PC-3 (cell line): ENCODE measurements at regions not wholly inside any gene's neighbourhood (a gene's known extent, or its start where the extent isn't known, plus 50 kb on each side); places are given as distances from the start of the nearest gene placed in this dataset.

Experiments used
- ATAC-seq: fragments of 200-7000 bp; cut with Tn5 transposase; 2 replicates; pipeline ENCODE4 v1.9.1; 2020; ENCODE audit warnings: mild to moderate bottlenecking, moderate library complexity
- BruUV-seq: library from RNA; stranded (reverse); fragments of 400-500 nt; replicated peaks from 2 replicates; lab custom pipeline; 2021; lab: Mats Ljungman, UMichigan
- CTCF ChIA-PET: fragments of 300-600 bp; sonication (Branson Sonifier 250); formaldehyde crosslinking; loops from one replicate; lab custom pipeline; 2022; ENCODE audit warnings: antibody characterized with exemption; lab: Charles Lee
- POLR2A ChIA-PET: fragments of 300-600 bp; sonication (Branson Sonifier 250); formaldehyde crosslinking; loops from one replicate; lab custom pipeline; 2022; ENCODE audit warnings: antibody characterized with exemption; ENCODE audit not compliant: unreplicated experiment; lab: Charles Lee
- DNase-seq: peaks from one replicate; pipeline ENCODE4 v3.0.0-alpha.2; 2015
- H2AFZ ChIP-seq: fragments of 300-600 bp; sonication (generic); 2 replicates; pipeline ENCODE4 v1.6.0; 2016; ENCODE audit warnings: antibody characterized with exemption, low read length
- H3F3A ChIP-seq: fragments of 300-600 bp; sonication (generic); one replicate; pipeline ENCODE4 v1.6.0; 2017; ENCODE audit warnings: antibody characterized with exemption, low read length, control low read depth, mild to moderate bottlenecking; ENCODE audit not compliant: unreplicated experiment
- H3K27ac ChIP-seq: fragments of 300-600 bp; sonication (generic); 2 replicates; pipeline ENCODE4 v1.5.1; 2016; ENCODE audit warnings: mild to moderate bottlenecking, low read length
- H3K27me3 ChIP-seq: fragments of 300-600 bp; sonication (generic); 2 replicates; pipeline ENCODE4 v1.6.1; 2016; ENCODE audit warnings: low read length, mixed read lengths
- H3K36me3 ChIP-seq: fragments of 300-600 bp; sonication (generic); 2 replicates; pipeline ENCODE4 v1.6.1; 2016; ENCODE audit warnings: low read depth, mixed run types, low read length, mixed read lengths
- H3K4me1 ChIP-seq: fragments of 300-600 bp; sonication (generic); 2 replicates; pipeline ENCODE4 v1.5.1; 2016; ENCODE audit warnings: low read length; ENCODE audit not compliant: insufficient read depth
- H3K4me2 ChIP-seq: fragments of 300-600 bp; sonication (generic); 2 replicates; pipeline ENCODE4 v1.6.0; 2016; ENCODE audit warnings: low read length
- H3K4me3 ChIP-seq: fragments of 300-600 bp; sonication (generic); 2 replicates; pipeline ENCODE4 v1.5.1; 2016; ENCODE audit warnings: mild to moderate bottlenecking, low read length, mixed read lengths
- H3K79me2 ChIP-seq: fragments of 300-600 bp; sonication (generic); 2 replicates; pipeline ENCODE4 v1.6.1; 2017; ENCODE audit warnings: low read length, mixed read lengths
- H3K9ac ChIP-seq: fragments of 300-600 bp; sonication (generic); 2 replicates; pipeline ENCODE4 v1.6.0; 2016; ENCODE audit warnings: mild to moderate bottlenecking, low read length
- H3K9me2 ChIP-seq: fragments of 300-600 bp; sonication (generic); replicated peaks from 2 replicates; pipeline ENCODE4 v1.6.1; 2016; ENCODE audit warnings: mixed run types, low read length, mixed read lengths
- H3K9me3 ChIP-seq: fragments of 300-600 bp; sonication (generic); 2 replicates; pipeline ENCODE4 v1.6.1; 2016; ENCODE audit warnings: low read length, mixed read lengths
- H4K20me1 ChIP-seq: fragments of 300-600 bp; sonication (generic); 2 replicates; pipeline ENCODE4 v1.6.1; 2016; ENCODE audit warnings: low read length, mixed read lengths
- CTCF ChIP-seq: fragments of 300-600 bp; sonication (generic); conservative IDR thresholded peaks from 2 replicates; pipeline ENCODE4 v1.5.1; 2017; ENCODE audit warnings: antibody characterized with exemption, low read depth, mild to moderate bottlenecking, low read length
- EZH2 ChIP-seq: fragments of 300-600 bp; sonication (generic); IDR thresholded peaks from one replicate; pipeline ENCODE4 v1.6.1; 2017; ENCODE audit warnings: antibody characterized with exemption, mild to moderate bottlenecking, low read length; ENCODE audit not compliant: unreplicated experiment
- EZH2phosphoT487 ChIP-seq: fragments of 300-600 bp; sonication (generic); IDR thresholded peaks from 2 replicates; pipeline ENCODE4 v1.6.1; 2018; ENCODE audit warnings: mild to moderate bottlenecking, antibody characterized with exemption, low read length, borderline replicate concordance
- intact Hi-C: fragments of 100-400 bp; cut with micrococcal nuclease; formaldehyde crosslinking; loops from 2 replicates; pipeline ENCODE4 v1.9.0; 2023

DNA sequence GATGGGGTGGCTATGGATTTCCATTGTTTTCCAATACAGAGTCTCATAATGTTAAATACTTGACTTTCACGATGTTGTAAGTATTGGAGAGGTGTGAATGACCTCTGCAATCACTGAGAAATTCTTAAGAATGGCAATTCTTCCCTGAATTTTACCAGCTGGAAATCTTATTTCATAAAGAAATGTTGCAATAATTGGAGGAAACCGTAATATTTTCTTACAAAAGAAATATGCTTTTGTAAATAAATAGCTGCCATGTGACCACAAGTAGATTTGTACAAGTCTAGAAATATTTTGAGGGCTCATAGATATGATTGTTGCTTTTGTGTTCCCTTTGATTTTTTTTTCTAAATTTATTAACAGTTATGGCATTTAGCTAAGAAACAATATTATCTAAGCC is 308.7 kb upstream of the ATP2B1 start:
- DNase-seq = no peak
- Histone ChIP-seq H3K27ac (no peak overlapping the region), H3K9me2 (no peaks in the 10 kb centered on the region), H3K4me3 (no peak overlapping the region), H3F3A (no peaks in the 10 kb centered on the region), H3K36me3 (no peaks in the 10 kb centered on the region), H3K27me3 (no peaks in the 10 kb centered on the region), H3K9me3 (no peaks in the 10 kb centered on the region), H3K79me2 (no peaks in the 10 kb centered on the region), H3K4me2 (no peak overlapping the region), H4K20me1 (no peaks in the 10 kb centered on the region), H2AFZ (no peak overlapping the region), H3K9ac (no peak overlapping the region), H3K4me1 (no peaks in the 10 kb centered on the region; the same call in 1 of the 2 replicates)
- no peak for ATAC-seq
- BruUV-seq = no TSS peak
- CTCF ChIA-PET = interaction anchor here (0.7 kb wide), 1 partner anchor 65 kb away, joined by 3 read pairs; no protein-coding TSS in a partner anchor
- TF ChIP-seq EZH2phosphoT487 = no peak
- TF ChIP-seq EZH2 = no peak
- no peak for TF ChIP-seq CTCF
- POLR2A ChIA-PET = no interaction called here
- intact Hi-C loops = no loop called here

DNA sequence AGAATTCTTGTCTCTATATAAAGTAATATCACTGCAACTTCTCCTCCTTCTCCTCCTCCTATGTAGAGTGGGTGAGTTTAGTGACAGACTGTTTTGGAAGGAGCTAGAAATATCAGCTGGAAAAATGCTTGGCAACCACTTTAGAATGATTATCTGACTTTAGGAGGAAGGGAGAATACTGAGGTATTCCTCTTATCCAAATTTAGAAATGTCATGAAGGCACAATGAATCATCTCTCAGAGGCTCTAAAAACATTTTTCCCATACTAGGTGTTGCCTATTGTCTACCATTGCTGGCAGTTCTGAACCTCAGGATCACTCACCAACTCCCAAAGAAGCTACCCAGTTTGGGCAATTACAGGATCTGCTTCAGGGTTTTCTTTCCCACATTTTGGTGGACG is 306.6 kb upstream of the ATP2B1 start:
- H3K79me2 ChIP-seq = no peaks in the 10 kb centered on the region
- H3K4me2 ChIP-seq = no peak overlapping the region
- no peaks in the 10 kb centered on the region for H3F3A ChIP-seq
- no peak overlapping the region for H3K4me3 ChIP-seq
- H3K4me1 ChIP-seq = no peaks in the 10 kb centered on the region; the same call in 1 of the 2 replicates
- ChIA-PET POLR2A (no interaction called here), CTCF (no interaction called here)
- no TSS peak for BruUV-seq
- intact Hi-C loops = no loop called here
- no peaks in the 10 kb centered on the region for H3K36me3 ChIP-seq
- H3K9me2 ChIP-seq = no peaks in the 10 kb centered on the region
- DNase-seq (peak; percentile 29), ATAC-seq (no peak; the same call in 1 of the 2 replicates)
- no peak overlapping the region for H3K9ac ChIP-seq
- H4K20me1 ChIP-seq = no peaks in the 10 kb centered on the region
- 0 out of 2 replicates have a peak overlapping the region, but pooled peaks have one; percentile 16 for H2AFZ ChIP-seq
- H3K27ac ChIP-seq = no peak overlapping the region
- no peaks in the 10 kb centered on the region for H3K9me3 ChIP-seq
- H3K27me3 ChIP-seq = no peaks in the 10 kb centered on the region
- TF ChIP-seq EZH2phosphoT487 = no peak

DNA sequence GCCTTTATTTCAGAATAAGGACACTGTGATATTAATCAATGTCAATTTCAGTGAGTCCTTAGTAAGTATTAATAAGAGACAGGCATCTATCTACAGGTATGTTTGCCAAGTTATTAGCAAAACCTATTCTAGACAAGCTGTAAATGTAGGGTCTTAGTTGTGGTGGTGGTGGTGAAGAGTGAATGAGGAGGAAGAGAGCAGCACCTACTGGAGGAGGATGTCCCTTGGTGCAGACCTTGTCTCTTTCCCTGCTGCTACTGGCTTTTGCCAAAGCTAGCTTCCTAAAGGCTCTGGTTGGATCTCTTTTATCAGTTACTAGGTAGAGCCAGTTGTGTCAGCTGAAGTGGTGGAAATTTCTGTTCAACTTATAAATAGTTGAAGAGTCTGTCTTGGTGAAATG is 304.8 kb upstream of the ATP2B1 start:
- ChIA-PET POLR2A (no interaction called here), CTCF (no interaction called here)
- Histone ChIP-seq H4K20me1 (no peaks in the 10 kb centered on the region), H3F3A (no peaks in the 10 kb centered on the region), H3K9ac (no peak overlapping the region), H3K4me2 (no peak overlapping the region), H3K4me3 (no peak overlapping the region), H3K4me1 (no peaks in the 10 kb centered on the region; the same call in 1 of the 2 replicates), H3K9me2 (no peaks in the 10 kb centered on the region), H3K27me3 (no peaks in the 10 kb centered on the region), H3K36me3 (no peaks in the 10 kb centered on the region), H3K79me2 (no peaks in the 10 kb centered on the region), H3K27ac (no peak overlapping the region), H3K9me3 (no peaks in the 10 kb centered on the region), H2AFZ (no peak overlapping the region)
- DNase-seq (no peak), ATAC-seq (peak; percentile 43; the same call in 1 of the 2 replicates)
- intact Hi-C loops = no loop called here
- TF ChIP-seq CTCF (peak; percentile 40), EZH2phosphoT487 (no peak)
- no TSS peak for BruUV-seq
